Panc1 (cell line): ENCODE measurements at regions not wholly inside any gene's neighbourhood (a gene's known extent, or its start where the extent isn't known, plus 50 kb on each side); places are given as distances from the start of the nearest gene placed in this dataset.

Experiments
- CTCF ChIP-seq: fragments of 450-650 bp; IDR thresholded peaks from 2 replicates; pipeline ENCODE4 v1.5.1; 2017; ENCODE audit warnings: mild to moderate bottlenecking
- POLR2AphosphoS5 ChIP-seq: IDR thresholded peaks from 2 replicates; pipeline ENCODE4 v1.6.1; 2012; ENCODE audit warnings: mild to moderate bottlenecking, low read depth, low read length, moderate library complexity

GRCh38 chr18:77539860-77540259 lies 290.2 kb downstream of the GALR1 start:
- TF ChIP-seq CTCF (no peak), POLR2AphosphoS5 (no peak)
